Right hindlimb (tissue), 1 donor: ENCODE measurements at regions not wholly inside any gene's neighbourhood (a gene's known extent, or its start where the extent isn't known, plus 50 kb on each side); places are given as distances from the start of the nearest gene placed in this dataset.
"Not testable (repeated sequence)": the region's sequence is repeated elsewhere in the genome, so short reads cannot be mapped to it uniquely, and the experiment has no call there.

Source experiments
- DNase-seq: peaks from one replicate; pipeline ENCODE4 v3.0.0-alpha.2; 2018

- no peak for DNase-seq
Measured at GRCh38 chr2:211144974-211145665, 588.7 kb downstream of the CPS1 start.

GRCh38 chr2:211149731-211150130, 593.3 kb downstream of the CPS1 start:
- DNase-seq, result no peak

GRCh38 chr2:211157211-211157610, 600.8 kb downstream of the CPS1 start:
- no peak for DNase-seq

- DNase-seq, result peak; percentile 62
Measured at GRCh38 chr2:211157856-211158463, 601.6 kb downstream of the CPS1 start.

GRCh38 chr2:211159972-211160371, 603.6 kb downstream of the CPS1 start:
- no peak for DNase-seq

GRCh38 chr2:211161236-211161635, 604.8 kb downstream of the CPS1 start:
- no peak for DNase-seq

- DNase-seq, result no peak
Measured at GRCh38 chr2:211162911-211163310, 606.5 kb downstream of the CPS1 start.

GRCh38 chr2:211170843-211171242, 614.4 kb downstream of the CPS1 start:
- DNase-seq, result no peak

- DNase-seq, result no peak
Measured at GRCh38 chr2:211174021-211174420, 617.6 kb downstream of the CPS1 start.

GRCh38 chr2:211174631-211175030, 618.2 kb downstream of the CPS1 start:
- no peak for DNase-seq

GRCh38 chr2:211175956-211176355, 619.6 kb downstream of the CPS1 start:
- DNase-seq, result no peak

- DNase-seq, result no peak
Measured at GRCh38 chr2:211176514-211177141, 620.2 kb downstream of the CPS1 start.

- peak; percentile 27 for DNase-seq
Measured at GRCh38 chr2:211181626-211182025, 625.2 kb downstream of the CPS1 start.

- no peak for DNase-seq
Measured at GRCh38 chr2:211187602-211188001, 631.2 kb downstream of the CPS1 start.

GRCh38 chr2:211203986-211204385, 647.6 kb downstream of the CPS1 start:
- no peak for DNase-seq

- no peak for DNase-seq
Measured at GRCh38 chr2:211204456-211204855, 648.1 kb downstream of the CPS1 start.

GRCh38 chr2:211204902-211205301, 648.5 kb downstream of the CPS1 start:
- no peak for DNase-seq

- no peak for DNase-seq
Measured at GRCh38 chr2:211205358-211205757, 649.0 kb downstream of the CPS1 start.

- DNase-seq, result no peak
Measured at GRCh38 chr2:211205836-211206235, 649.4 kb downstream of the CPS1 start.

GRCh38 chr2:211216221-211216620, 659.8 kb downstream of the CPS1 start:
- no peak for DNase-seq

- DNase-seq, result not testable (repeated sequence)
Measured at GRCh38 chr2:211219548-211219947, 663.1 kb downstream of the CPS1 start.

GRCh38 chr2:211225784-211226183, 669.4 kb downstream of the CPS1 start:
- no peak for DNase-seq

- DNase-seq, result no peak
Measured at GRCh38 chr2:211228559-211228958, 672.2 kb downstream of the CPS1 start.

- no peak for DNase-seq
Measured at GRCh38 chr2:211237586-211238275, 681.3 kb downstream of the CPS1 start.
